IPS DF 6.9 (cell line): ENCODE measurements at regions not wholly inside any gene's neighbourhood (a gene's known extent, or its start where the extent isn't known, plus 50 kb on each side); places are given as distances from the start of the nearest gene placed in this dataset.

Experiments
- DNase-seq: peaks from one replicate; pipeline ENCODE4 v3.0.0-alpha.2; 2013; ENCODE audit warnings: low read depth, low spot score
- H3K27ac ChIP-seq: one replicate; pipeline ENCODE4 v1.5.1; 2013; ENCODE audit warnings: low read length, control low read depth
- H3K27me3 ChIP-seq: 2 replicates; pipeline ENCODE4 v1.6.1; 2013; ENCODE audit warnings: mild to moderate bottlenecking, low read length; ENCODE audit not compliant: control insufficient read depth, insufficient read depth
- H3K36me3 ChIP-seq: 2 replicates; pipeline ENCODE4 v1.6.1; 2013; ENCODE audit warnings: low read length; ENCODE audit not compliant: control insufficient read depth, insufficient read depth
- H3K4me1 ChIP-seq: 2 replicates; pipeline ENCODE4 v1.6.1; 2013; ENCODE audit warnings: low read length; ENCODE audit not compliant: control insufficient read depth, insufficient read depth
- H3K4me3 ChIP-seq: 2 replicates; pipeline ENCODE4 v1.5.1; 2013; ENCODE audit warnings: mild to moderate bottlenecking, low read length
- H3K9me3 ChIP-seq: 2 replicates; pipeline ENCODE4 v1.6.1; 2013; ENCODE audit warnings: low read length, inconsistent platforms; ENCODE audit not compliant: control insufficient read depth, insufficient read depth
- WGBS: extraction: QIAGEN DNeasy Blood & Tissue Kit; methylation state at CpG from one replicate; pipeline ENCODE4 v1.1.7; 2013; ENCODE audit warnings: mixed read lengths, missing lambda C conversion rate; ENCODE audit not compliant: insufficient read length, insufficient coverage; 5-methylcytosine and 5-hydroxymethylcytosine counted together

GRCh38 chr6:165733489-165733791 is 70.4 kb upstream of the PDE10A start:
- H3K27ac ChIP-seq, result no peak overlapping the region
- H3K9me3 ChIP-seq, result no peaks in the 10 kb centered on the region
- H3K4me1 ChIP-seq, result no peaks in the 10 kb centered on the region
- H3K27me3 ChIP-seq, result no peaks in the 10 kb centered on the region
- no CpG with 5 or more reads among the region's 1 CpG for WGBS
- no peak for DNase-seq
- H3K36me3 ChIP-seq, result no peaks in the 10 kb centered on the region
- no peak overlapping the region for H3K4me3 ChIP-seq

DNA sequence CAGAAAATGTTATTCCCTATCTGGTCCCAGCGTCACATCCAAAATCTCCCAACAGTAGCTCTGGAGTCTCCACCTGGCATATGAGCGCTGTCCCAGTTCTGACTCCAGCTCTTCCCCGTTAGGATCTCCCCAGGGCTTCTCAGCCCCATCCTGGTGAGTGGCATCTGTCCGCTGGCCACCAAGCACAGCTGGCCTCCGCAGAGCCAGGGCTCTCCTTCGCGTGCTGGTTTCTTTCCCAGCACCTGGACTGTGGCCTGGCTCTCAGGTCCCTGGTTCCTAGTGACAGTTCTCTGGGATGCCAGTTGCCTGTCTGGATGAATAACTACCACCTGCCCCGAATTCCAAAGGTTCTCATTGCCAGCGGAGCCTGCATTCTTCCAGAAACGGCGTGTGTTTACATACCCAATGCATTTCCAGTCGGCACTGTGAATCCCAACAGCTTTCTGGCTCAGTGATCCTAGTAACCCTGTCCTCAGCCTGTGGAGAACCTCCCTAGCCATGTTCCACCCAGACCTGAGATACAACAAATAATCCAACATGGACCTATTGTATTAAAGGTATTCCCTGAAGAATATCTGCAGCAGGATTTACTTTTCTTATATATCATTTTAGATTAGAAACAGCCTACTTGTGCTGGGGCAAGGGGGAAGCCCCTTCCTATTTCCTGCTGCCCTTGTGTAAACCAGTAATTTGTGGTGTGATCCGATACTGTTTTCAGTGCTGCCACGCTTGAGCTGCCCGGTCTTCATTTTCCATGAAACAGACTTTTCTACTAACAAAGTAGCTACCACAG is 69.9 kb upstream of the PDE10A start:
- DNase-seq, result no peak
- Histone ChIP-seq H3K27ac (no peak overlapping the region), H3K4me1 (no peaks in the 10 kb centered on the region), H3K27me3 (no peaks in the 10 kb centered on the region), H3K9me3 (no peaks in the 10 kb centered on the region), H3K4me3 (no peak overlapping the region), H3K36me3 (no peaks in the 10 kb centered on the region)
- WGBS, result no CpG with 5 or more reads among the region's 15 CpGs

GRCh38 chr6:165729307-165729936 is 66.4 kb upstream of the PDE10A start:
- DNase-seq, result no peak
- Histone ChIP-seq H3K4me3 (no peak overlapping the region), H3K36me3 (no peaks in the 10 kb centered on the region), H3K27me3 (no peaks in the 10 kb centered on the region), H3K4me1 (no peaks in the 10 kb centered on the region), H3K27ac (no peak overlapping the region), H3K9me3 (no peaks in the 10 kb centered on the region)
- no CpG with 5 or more reads among the region's 1 CpG for WGBS

- no peak for DNase-seq
- WGBS, result no CpG with 5 or more reads among the region's 2 CpGs
- Histone ChIP-seq H3K4me3 (no peak overlapping the region), H3K27ac (no peak overlapping the region), H3K36me3 (no peaks in the 10 kb centered on the region), H3K9me3 (no peaks in the 10 kb centered on the region), H3K4me1 (no peaks in the 10 kb centered on the region), H3K27me3 (no peaks in the 10 kb centered on the region)
Measured at GRCh38 chr6:165728216-165728615, 65.2 kb upstream of the PDE10A start.

GRCh38 chr6:165726965-165727381 is 63.9 kb upstream of the PDE10A start:
- H3K4me1 ChIP-seq, result no peaks in the 10 kb centered on the region
- H3K27ac ChIP-seq, result no peak overlapping the region
- H3K27me3 ChIP-seq, result no peaks in the 10 kb centered on the region
- H3K9me3 ChIP-seq, result no peaks in the 10 kb centered on the region
- no peak overlapping the region for H3K4me3 ChIP-seq
- WGBS, result no CpG with 5 or more reads among the region's 23 CpGs
- DNase-seq, result no peak
- no peaks in the 10 kb centered on the region for H3K36me3 ChIP-seq

GRCh38 chr6:165726290-165726875 is 63.3 kb upstream of the PDE10A start:
- Histone ChIP-seq H3K4me3 (no peak overlapping the region), H3K27me3 (no peaks in the 10 kb centered on the region), H3K27ac (no peak overlapping the region), H3K4me1 (no peaks in the 10 kb centered on the region), H3K36me3 (no peaks in the 10 kb centered on the region), H3K9me3 (no peaks in the 10 kb centered on the region)
- WGBS, result no CpG with 5 or more reads among the region's 25 CpGs
- no peak for DNase-seq

DNA sequence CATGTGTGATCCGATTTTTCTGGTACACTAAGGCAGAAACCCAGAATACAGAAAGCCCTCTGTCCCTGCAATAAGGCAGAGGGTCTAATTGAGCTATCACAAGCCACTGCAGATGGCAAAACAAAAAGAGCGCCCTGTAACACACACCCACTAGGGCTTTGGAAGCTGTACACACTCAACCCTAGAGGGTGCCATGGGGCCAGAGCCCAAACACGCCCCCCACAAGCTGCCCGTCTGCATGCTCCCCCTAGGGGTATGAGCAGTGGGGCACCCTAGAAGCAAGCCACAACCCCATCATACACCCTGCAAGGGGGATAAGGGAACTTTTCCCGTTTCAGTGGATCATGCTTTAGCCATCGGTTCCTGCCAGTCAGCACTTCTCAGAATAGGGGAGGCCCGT is 62.2 kb upstream of the PDE10A start:
- H3K36me3 ChIP-seq, result no peaks in the 10 kb centered on the region
- peak; percentile 13 for DNase-seq
- no peaks in the 10 kb centered on the region for H3K9me3 ChIP-seq
- no peak overlapping the region for H3K27ac ChIP-seq
- no peaks in the 10 kb centered on the region for H3K27me3 ChIP-seq
- no peaks in the 10 kb centered on the region for H3K4me1 ChIP-seq
- no peak overlapping the region for H3K4me3 ChIP-seq
- WGBS, result no CpG with 5 or more reads among the region's 7 CpGs

GRCh38 chr6:165723326-165723725 is 60.3 kb upstream of the PDE10A start:
- WGBS, result no CpG with 5 or more reads among the region's 9 CpGs
- Histone ChIP-seq H3K4me3 (no peak overlapping the region), H3K4me1 (no peaks in the 10 kb centered on the region), H3K9me3 (no peaks in the 10 kb centered on the region), H3K27ac (no peak overlapping the region), H3K27me3 (no peaks in the 10 kb centered on the region), H3K36me3 (no peaks in the 10 kb centered on the region)
- no peak for DNase-seq

- Histone ChIP-seq H3K4me1 (no peaks in the 10 kb centered on the region), H3K4me3 (no peak overlapping the region), H3K27me3 (no peaks in the 10 kb centered on the region), H3K36me3 (no peaks in the 10 kb centered on the region), H3K27ac (no peak overlapping the region), H3K9me3 (no peaks in the 10 kb centered on the region)
- no CpG with 5 or more reads among the region's 4 CpGs for WGBS
- no peak for DNase-seq
Measured at GRCh38 chr6:165722022-165722421, 59.0 kb upstream of the PDE10A start.

- Histone ChIP-seq H3K36me3 (no peaks in the 10 kb centered on the region), H3K4me1 (no peaks in the 10 kb centered on the region), H3K27me3 (no peaks in the 10 kb centered on the region), H3K9me3 (no peaks in the 10 kb centered on the region), H3K4me3 (no peak overlapping the region), H3K27ac (no peak overlapping the region)
- DNase-seq, result no peak
- WGBS, result no CpG with 5 or more reads among the region's 3 CpGs
Measured at GRCh38 chr6:165721356-165721755, 58.3 kb upstream of the PDE10A start.
